ENCODE measurements at regions not wholly inside any gene's neighbourhood (a gene's known extent, or its start where the extent isn't known, plus 50 kb on each side); places are given as distances from the start of the nearest gene placed in this dataset.

DNA sequence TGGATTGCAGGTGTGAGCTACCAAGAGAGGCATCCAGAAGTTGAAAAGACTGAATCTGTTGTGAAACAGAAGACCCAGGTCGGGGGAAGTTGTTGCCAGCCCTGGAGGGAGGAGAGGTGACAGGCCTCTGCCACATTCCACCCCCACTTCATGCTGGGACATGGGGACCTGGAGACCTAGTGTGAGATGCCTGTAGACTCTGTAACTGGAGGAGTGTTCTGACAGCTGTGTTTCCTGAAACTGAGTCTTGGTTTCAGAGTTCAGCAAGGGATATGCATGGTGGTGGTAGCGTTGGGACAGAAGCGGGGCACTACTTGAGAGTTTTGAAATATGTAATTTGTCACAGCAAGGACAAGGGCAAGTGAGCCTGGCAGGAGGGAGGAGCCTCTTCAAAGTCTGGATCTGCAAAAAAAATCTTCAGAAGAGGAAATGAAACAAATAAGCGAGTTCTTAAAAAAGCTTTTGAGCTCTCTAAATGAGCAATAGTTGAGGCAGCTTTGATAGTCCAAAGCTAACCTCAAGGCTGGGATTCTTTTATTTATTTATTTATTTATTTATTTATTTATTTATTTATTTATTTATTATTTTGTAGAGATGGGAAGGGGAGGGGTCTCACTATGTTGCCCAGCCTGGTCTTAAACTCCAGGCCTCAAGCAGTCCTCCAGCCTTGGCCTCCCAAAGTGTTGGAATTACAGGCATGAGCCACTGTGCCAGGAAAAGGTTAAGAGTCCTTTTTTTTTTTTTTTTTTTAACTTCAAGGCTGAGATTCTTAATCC is 58.9 kb upstream of the EEA1 start:
- TF ChIP-seq, protein P1, sequence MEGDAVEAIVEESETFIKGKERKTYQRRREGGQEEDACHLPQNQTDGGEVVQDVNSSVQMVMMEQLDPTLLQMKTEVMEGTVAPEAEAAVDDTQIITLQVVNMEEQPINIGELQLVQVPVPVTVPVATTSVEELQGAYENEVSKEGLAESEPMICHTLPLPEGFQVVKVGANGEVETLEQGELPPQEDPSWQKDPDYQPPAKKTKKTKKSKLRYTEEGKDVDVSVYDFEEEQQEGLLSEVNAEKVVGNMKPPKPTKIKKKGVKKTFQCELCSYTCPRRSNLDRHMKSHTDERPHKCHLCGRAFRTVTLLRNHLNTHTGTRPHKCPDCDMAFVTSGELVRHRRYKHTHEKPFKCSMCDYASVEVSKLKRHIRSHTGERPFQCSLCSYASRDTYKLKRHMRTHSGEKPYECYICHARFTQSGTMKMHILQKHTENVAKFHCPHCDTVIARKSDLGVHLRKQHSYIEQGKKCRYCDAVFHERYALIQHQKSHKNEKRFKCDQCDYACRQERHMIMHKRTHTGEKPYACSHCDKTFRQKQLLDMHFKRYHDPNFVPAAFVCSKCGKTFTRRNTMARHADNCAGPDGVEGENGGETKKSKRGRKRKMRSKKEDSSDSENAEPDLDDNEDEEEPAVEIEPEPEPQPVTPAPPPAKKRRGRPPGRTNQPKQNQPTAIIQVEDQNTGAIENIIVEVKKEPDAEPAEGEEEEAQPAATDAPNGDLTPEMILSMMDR (conservative IDR thresholded peaks at IDR 0.05; ENCODE audit: low read length) = no peak
- TF ChIP-seq EZH2phosphoT487 (IDR thresholded peaks at IDR 0.05; ENCODE audit: borderline replicate concordance) = no peak
